ENCODE measurements at regions not wholly inside any gene's neighbourhood (a gene's known extent, or its start where the extent isn't known, plus 50 kb on each side); places are given as distances from the start of the nearest gene placed in this dataset.

GRCh38 chr12:115489253-115489652 lies 788.2 kb downstream of the MED13L start:
- no peak for TF ChIP-seq CTCF (IDR thresholded peaks at IDR 0.05; ENCODE audit: low read depth, low read length)
- H3K9me3 ChIP-seq (ENCODE audit: severe bottlenecking) = no peaks in the 10 kb centered on the region
- no peak for DNase-seq
- H3K4me3 ChIP-seq (ENCODE audit: low read depth, low read length) = no peak overlapping the region
- H3K27me3 ChIP-seq (ENCODE audit: insufficient read depth, low read depth, severe bottlenecking) = peaks cover 7% of the 10 kb centered on the region
- no peak overlapping the region for H3K27ac ChIP-seq
- H3K36me3 ChIP-seq = no peaks in the 10 kb centered on the region

GRCh38 chr12:115485967-115486366 lies 791.5 kb downstream of the MED13L start:
- Histone ChIP-seq H3K9me3 (ENCODE audit: severe bottlenecking) (no peaks in the 10 kb centered on the region), H3K27ac (no peak overlapping the region), H3K36me3 (no peaks in the 10 kb centered on the region), H3K27me3 (ENCODE audit: insufficient read depth, low read depth, severe bottlenecking) (peaks cover 7% of the 10 kb centered on the region), H3K4me3 (ENCODE audit: low read depth, low read length) (no peak overlapping the region)
- no peak for TF ChIP-seq CTCF (IDR thresholded peaks at IDR 0.05; ENCODE audit: low read depth, low read length)
- DNase-seq = no peak

GRCh38 chr12:115485503-115485902 lies 792.0 kb downstream of the MED13L start:
- no peak for DNase-seq
- Histone ChIP-seq H3K9me3 (ENCODE audit: severe bottlenecking) (no peaks in the 10 kb centered on the region), H3K4me3 (ENCODE audit: low read depth, low read length) (no peak overlapping the region), H3K27me3 (ENCODE audit: insufficient read depth, low read depth, severe bottlenecking) (peaks cover 7% of the 10 kb centered on the region), H3K36me3 (no peaks in the 10 kb centered on the region), H3K27ac (no peak overlapping the region)
- TF ChIP-seq CTCF (IDR thresholded peaks at IDR 0.05; ENCODE audit: low read depth, low read length) = no peak

- no peak for TF ChIP-seq CTCF (IDR thresholded peaks at IDR 0.05; ENCODE audit: low read depth, low read length)
- no peaks in the 10 kb centered on the region for H3K36me3 ChIP-seq
- peaks cover under 1% of the 10 kb centered on the region for H3K27me3 ChIP-seq (ENCODE audit: insufficient read depth, low read depth, severe bottlenecking)
- H3K9me3 ChIP-seq (ENCODE audit: severe bottlenecking) = no peaks in the 10 kb centered on the region
- no peak overlapping the region for H3K4me3 ChIP-seq (ENCODE audit: low read depth, low read length)
- no peak overlapping the region for H3K27ac ChIP-seq
- no peak for DNase-seq
Observed at GRCh38 chr12:115482943-115483342, 794.5 kb downstream of the MED13L start.

- Histone ChIP-seq H3K27ac (no peak overlapping the region), H3K36me3 (no peaks in the 10 kb centered on the region), H3K27me3 (ENCODE audit: insufficient read depth, low read depth, severe bottlenecking) (no peaks in the 10 kb centered on the region), H3K9me3 (ENCODE audit: severe bottlenecking) (no peaks in the 10 kb centered on the region), H3K4me3 (ENCODE audit: low read depth, low read length) (no peak overlapping the region)
- TF ChIP-seq CTCF (IDR thresholded peaks at IDR 0.05; ENCODE audit: low read depth, low read length) = no peak
- no peak for DNase-seq
Observed at GRCh38 chr12:115481141-115481540, 796.4 kb downstream of the MED13L start.

GRCh38 chr12:115478505-115478904 lies 794.5 kb upstream of the TBX3 start:
- H3K9me3 ChIP-seq (ENCODE audit: severe bottlenecking) = no peaks in the 10 kb centered on the region
- no peak for DNase-seq
- no peak overlapping the region for H3K4me3 ChIP-seq (ENCODE audit: low read depth, low read length)
- no peaks in the 10 kb centered on the region for H3K36me3 ChIP-seq
- no peak overlapping the region for H3K27ac ChIP-seq
- no peaks in the 10 kb centered on the region for H3K27me3 ChIP-seq (ENCODE audit: insufficient read depth, low read depth, severe bottlenecking)
- TF ChIP-seq CTCF (IDR thresholded peaks at IDR 0.05; ENCODE audit: low read depth, low read length) = no peak

All from WERI-Rb-1 (cell line).